Osteoblast (primary cell): ENCODE measurements at regions not wholly inside any gene's neighbourhood (a gene's known extent, or its start where the extent isn't known, plus 50 kb on each side); places are given as distances from the start of the nearest gene placed in this dataset.
A peak's percentile ranks its signal among the peaks of the same experiment; 100 is the strongest.

Source experiments
- DNase-seq: peaks from one replicate; pipeline ENCODE4 v3.0.0; 2011; ENCODE audit warnings: low spot score, mixed read lengths; ENCODE audit not compliant: insufficient read length; ENCODE audit errors: missing footprints
- H2AFZ ChIP-seq: 2 replicates; pipeline ENCODE4 v1.6.0; 2011; ENCODE audit warnings: mild to moderate bottlenecking, low read length
- H3K27ac ChIP-seq: 2 replicates; pipeline ENCODE4 v1.5.1; 2011; ENCODE audit warnings: mild to moderate bottlenecking, low read depth, low read length, moderate library complexity
- H3K27me3 ChIP-seq: 2 replicates; pipeline ENCODE4 v1.6.0; 2012; ENCODE audit warnings: mild to moderate bottlenecking, control low read depth, inconsistent platforms, low read length, moderate library complexity; ENCODE audit not compliant: insufficient read depth
- H3K36me3 ChIP-seq: 2 replicates; pipeline ENCODE4 v1.5.1; 2011; ENCODE audit warnings: mild to moderate bottlenecking, low read length, control low read depth, moderate library complexity; ENCODE audit not compliant: insufficient read depth
- H3K4me1 ChIP-seq: 2 replicates; pipeline ENCODE4 v1.5.1; 2011; ENCODE audit warnings: mild to moderate bottlenecking, low read length, control low read depth, moderate library complexity; ENCODE audit not compliant: insufficient read depth
- H3K4me2 ChIP-seq: 2 replicates; pipeline ENCODE4 v1.6.0; 2011; ENCODE audit warnings: mild to moderate bottlenecking, low read length; ENCODE audit not compliant: insufficient read depth
- H3K4me3 ChIP-seq: fragments of 200-600 bp; sonication (generic); 3 replicates; pipeline ENCODE4 v1.5.1; 2012; ENCODE audit warnings: mild to moderate bottlenecking, low read length, inconsistent platforms; ENCODE audit not compliant: insufficient read depth
- H3K79me2 ChIP-seq: 2 replicates; pipeline ENCODE4 v1.6.0; 2012; ENCODE audit warnings: mild to moderate bottlenecking, low read length, control low read depth, inconsistent platforms; ENCODE audit not compliant: insufficient read depth
- H3K9me3 ChIP-seq: 2 replicates; pipeline ENCODE4 v1.5.1; 2011; ENCODE audit warnings: low read depth, low read length, control low read depth
- H4K20me1 ChIP-seq: 2 replicates; pipeline ENCODE4 v1.6.0; 2012; ENCODE audit warnings: mild to moderate bottlenecking, low read length, control low read depth; ENCODE audit not compliant: insufficient read depth
- CTCF ChIP-seq: IDR thresholded peaks from 2 replicates; pipeline ENCODE4 v1.5.1; 2011; ENCODE audit warnings: mild to moderate bottlenecking, low read depth, low read length, moderate library complexity; ENCODE audit errors: extremely low read depth

DNA sequence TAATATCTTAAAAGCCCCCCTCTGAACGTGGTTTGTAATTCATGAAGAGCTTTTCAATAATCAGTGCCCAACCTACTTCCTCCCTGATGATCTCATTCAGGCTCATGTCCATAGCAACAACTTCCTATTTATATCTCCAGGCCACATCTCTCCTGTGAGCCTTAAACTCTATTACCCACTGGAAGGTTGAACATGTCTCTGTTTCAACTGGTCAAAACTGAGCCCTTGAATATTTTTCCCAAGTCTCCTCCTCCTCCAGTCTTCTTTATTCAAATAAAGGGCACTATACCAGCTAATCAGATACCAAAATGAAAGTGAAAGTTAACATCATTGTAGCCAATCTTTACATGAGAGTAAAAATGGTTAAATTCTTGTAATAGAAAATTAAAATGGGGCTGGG lies 63.7 kb upstream of the ITGA4 start:
- peak overlapping the region; percentile 68 for H3K4me2 ChIP-seq
- H3K36me3 ChIP-seq, result no peaks in the 10 kb centered on the region
- peak overlapping the region; percentile 88 for H2AFZ ChIP-seq
- H3K27me3 ChIP-seq, result no peaks in the 10 kb centered on the region
- peak overlapping the region; percentile 72 for H3K27ac ChIP-seq
- H3K9me3 ChIP-seq, result no peaks in the 10 kb centered on the region
- TF ChIP-seq CTCF, result no peak
- no peaks in the 10 kb centered on the region for H4K20me1 ChIP-seq
- H3K4me3 ChIP-seq, result peak overlapping the region; percentile 34
- peaks cover 6% of the 10 kb centered on the region for H3K4me1 ChIP-seq
- no peaks in the 10 kb centered on the region for H3K79me2 ChIP-seq
- DNase-seq, result peak; percentile 80

DNA sequence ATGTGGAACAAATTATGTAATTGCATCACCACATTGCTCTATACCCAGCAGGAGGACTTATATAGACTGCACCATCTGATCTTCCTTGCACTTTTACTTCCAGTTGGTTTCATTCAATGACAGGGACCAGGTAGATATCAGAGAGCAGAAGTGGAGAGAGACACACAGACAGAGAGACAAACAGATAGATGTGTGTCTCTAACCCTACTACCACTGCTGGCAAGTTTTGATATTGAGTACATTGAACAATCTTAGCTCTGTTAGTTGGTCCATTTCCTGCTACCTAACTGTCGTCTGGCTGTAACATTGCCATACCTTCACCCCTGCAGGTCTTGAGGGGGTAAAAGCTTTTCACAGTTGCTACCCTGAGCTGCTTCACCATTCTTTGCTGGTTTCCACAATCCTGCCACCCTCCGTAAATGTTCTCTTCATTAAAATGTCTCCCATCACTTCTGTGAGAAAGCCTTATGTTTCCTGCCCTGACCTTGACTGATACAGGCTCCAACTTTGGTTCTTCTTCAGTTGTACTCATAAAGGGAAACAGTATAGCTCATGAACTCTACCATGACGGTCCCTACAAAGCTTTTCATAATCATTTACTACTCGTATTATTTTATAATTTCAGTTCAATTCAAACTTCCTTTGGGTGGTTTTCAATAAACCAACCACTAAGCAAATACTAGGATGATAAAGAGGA lies 62.3 kb upstream of the ITGA4 start:
- Histone ChIP-seq H2AFZ (peak overlapping the region; percentile 53), H3K9me3 (no peaks in the 10 kb centered on the region), H3K79me2 (no peaks in the 10 kb centered on the region), H3K27ac (no peak overlapping the region), H3K4me1 (peaks cover 6% of the 10 kb centered on the region), H3K36me3 (no peaks in the 10 kb centered on the region), H3K27me3 (no peaks in the 10 kb centered on the region), H3K4me2 (no peak overlapping the region), H4K20me1 (no peaks in the 10 kb centered on the region), H3K4me3 (no peak overlapping the region)
- TF ChIP-seq CTCF, result no peak
- no peak for DNase-seq

- H3K4me3 ChIP-seq, result no peak overlapping the region
- no peaks in the 10 kb centered on the region for H3K79me2 ChIP-seq
- DNase-seq, result no peak
- no peak overlapping the region for H3K27ac ChIP-seq
- no peak for TF ChIP-seq CTCF
- H4K20me1 ChIP-seq, result no peaks in the 10 kb centered on the region
- peaks cover 6% of the 10 kb centered on the region for H3K4me1 ChIP-seq
- no peak overlapping the region for H2AFZ ChIP-seq
- no peaks in the 10 kb centered on the region for H3K27me3 ChIP-seq
- no peaks in the 10 kb centered on the region for H3K36me3 ChIP-seq
- H3K4me2 ChIP-seq, result no peak overlapping the region
- no peaks in the 10 kb centered on the region for H3K9me3 ChIP-seq
Observed at GRCh38 chr2:181395851-181396250, 61.3 kb upstream of the ITGA4 start.

DNA sequence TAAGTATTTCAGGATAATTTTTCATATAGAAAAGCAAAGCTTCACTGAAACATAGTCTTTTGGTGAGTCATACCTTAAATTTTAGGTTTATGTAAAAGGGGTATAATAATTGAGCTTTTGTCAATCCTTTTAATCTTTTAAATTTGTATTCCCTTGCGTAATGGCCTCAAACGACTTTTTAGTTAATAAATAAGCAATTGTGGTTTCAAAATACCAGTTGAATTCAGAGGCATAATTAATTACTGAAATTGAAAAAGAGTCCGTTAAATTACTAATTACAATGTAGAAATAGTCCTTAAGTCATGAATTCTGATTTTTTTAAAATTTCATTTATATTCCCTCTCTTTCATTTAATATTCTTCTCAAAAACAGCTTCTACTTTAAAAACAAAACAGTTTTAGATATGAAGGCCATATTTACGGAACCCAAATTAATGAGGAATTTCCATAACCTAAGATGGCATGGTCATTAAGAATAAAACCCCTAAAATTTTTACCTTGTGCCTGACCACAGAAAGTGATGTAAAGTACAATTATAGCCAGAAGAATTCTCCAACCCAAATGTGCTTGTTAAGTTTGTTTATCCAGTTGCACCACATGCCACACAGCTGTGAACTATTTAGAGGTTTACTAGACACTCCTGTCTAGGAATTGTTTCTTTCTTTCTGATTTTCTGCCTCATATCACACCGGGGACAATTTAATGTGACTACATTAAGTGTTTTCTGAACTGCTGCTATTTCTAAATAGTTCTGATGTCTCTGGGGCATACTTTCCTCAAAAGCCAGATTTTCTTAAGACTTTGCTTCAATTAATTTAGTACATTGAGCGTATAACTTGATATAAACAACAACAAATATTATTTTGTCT lies 60.7 kb upstream of the ITGA4 start:
- no peaks in the 10 kb centered on the region for H3K36me3 ChIP-seq
- no peak overlapping the region for H3K27ac ChIP-seq
- no peaks in the 10 kb centered on the region for H3K9me3 ChIP-seq
- DNase-seq, result peak; percentile 36
- H3K79me2 ChIP-seq, result no peaks in the 10 kb centered on the region
- TF ChIP-seq CTCF, result no peak
- no peak overlapping the region for H3K4me2 ChIP-seq
- H4K20me1 ChIP-seq, result no peaks in the 10 kb centered on the region
- H2AFZ ChIP-seq, result no peak overlapping the region
- no peak overlapping the region for H3K4me3 ChIP-seq
- no peaks in the 10 kb centered on the region for H3K27me3 ChIP-seq
- H3K4me1 ChIP-seq, result peaks cover 6% of the 10 kb centered on the region
